ENCODE measurements at regions not wholly inside any gene's neighbourhood (a gene's known extent, or its start where the extent isn't known, plus 50 kb on each side); places are given as distances from the start of the nearest gene placed in this dataset.
"Not testable (repeated sequence)": the region's sequence is repeated elsewhere in the genome, so short reads cannot be mapped to it uniquely, and the experiment has no call there.

DNA sequence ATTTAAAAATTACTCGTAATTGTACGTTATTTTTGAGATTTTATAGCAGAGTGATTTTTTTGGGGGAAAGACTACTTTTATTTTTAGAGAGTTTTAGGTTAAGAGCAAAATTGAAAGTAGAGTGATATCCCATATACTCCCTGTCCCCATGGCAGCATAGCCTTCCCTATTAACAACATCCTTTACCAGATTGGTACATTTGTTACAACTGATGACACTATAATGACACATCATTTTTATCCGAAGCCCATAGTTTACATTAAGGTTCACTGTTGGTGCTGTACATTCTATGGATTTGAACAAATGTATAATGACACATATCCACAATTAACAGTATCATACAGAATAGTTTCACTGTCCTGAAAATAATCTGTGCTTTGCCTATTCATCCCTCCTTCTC, 1126.4 kb upstream of the CITED2 start:
- peaks cover 3% of the 10 kb centered on the region for H3K9me3 Mint-ChIP-seq (ENCODE audit: unreplicated experiment)
- no peak overlapping the region for H3K27ac Mint-ChIP-seq (ENCODE audit: unreplicated experiment)
- no peak overlapping the region for H3K4me3 Mint-ChIP-seq (ENCODE audit: unreplicated experiment)
- no peak for DNase-seq
- TF ChIP-seq, protein P1, sequence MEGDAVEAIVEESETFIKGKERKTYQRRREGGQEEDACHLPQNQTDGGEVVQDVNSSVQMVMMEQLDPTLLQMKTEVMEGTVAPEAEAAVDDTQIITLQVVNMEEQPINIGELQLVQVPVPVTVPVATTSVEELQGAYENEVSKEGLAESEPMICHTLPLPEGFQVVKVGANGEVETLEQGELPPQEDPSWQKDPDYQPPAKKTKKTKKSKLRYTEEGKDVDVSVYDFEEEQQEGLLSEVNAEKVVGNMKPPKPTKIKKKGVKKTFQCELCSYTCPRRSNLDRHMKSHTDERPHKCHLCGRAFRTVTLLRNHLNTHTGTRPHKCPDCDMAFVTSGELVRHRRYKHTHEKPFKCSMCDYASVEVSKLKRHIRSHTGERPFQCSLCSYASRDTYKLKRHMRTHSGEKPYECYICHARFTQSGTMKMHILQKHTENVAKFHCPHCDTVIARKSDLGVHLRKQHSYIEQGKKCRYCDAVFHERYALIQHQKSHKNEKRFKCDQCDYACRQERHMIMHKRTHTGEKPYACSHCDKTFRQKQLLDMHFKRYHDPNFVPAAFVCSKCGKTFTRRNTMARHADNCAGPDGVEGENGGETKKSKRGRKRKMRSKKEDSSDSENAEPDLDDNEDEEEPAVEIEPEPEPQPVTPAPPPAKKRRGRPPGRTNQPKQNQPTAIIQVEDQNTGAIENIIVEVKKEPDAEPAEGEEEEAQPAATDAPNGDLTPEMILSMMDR (IDR thresholded peaks at IDR 0.05; ENCODE audit: partially characterized antibody, unreplicated experiment), result no peak
- H3K27me3 Mint-ChIP-seq (ENCODE audit: unreplicated experiment), result no peaks in the 10 kb centered on the region
- H3K36me3 Mint-ChIP-seq (ENCODE audit: unreplicated experiment), result no peaks in the 10 kb centered on the region
- H3K4me1 Mint-ChIP-seq (ENCODE audit: low read depth, unreplicated experiment), result no peaks in the 10 kb centered on the region

DNA sequence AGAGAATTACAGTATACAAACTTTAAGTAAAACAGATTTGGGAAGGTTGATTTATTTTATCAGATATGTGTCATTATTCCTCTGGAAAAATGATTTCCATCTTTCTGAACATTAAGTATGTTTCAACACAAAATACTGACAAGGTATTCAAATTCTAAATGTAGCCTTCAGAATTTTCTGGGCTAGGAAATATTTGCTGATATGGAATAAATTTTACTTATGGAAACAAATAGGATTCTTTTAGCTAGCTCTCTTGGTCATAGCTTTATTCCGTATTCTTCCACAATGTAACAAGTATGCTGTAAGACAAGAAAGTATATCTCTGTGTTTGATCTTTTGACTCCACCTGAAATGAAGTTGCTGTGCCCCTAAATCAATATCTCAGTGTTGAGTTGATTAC, 1125.2 kb upstream of the CITED2 start:
- no peaks in the 10 kb centered on the region for H3K9me3 Mint-ChIP-seq (ENCODE audit: unreplicated experiment)
- TF ChIP-seq, protein P1 (IDR thresholded peaks at IDR 0.05; ENCODE audit: partially characterized antibody, unreplicated experiment), result no peak
- no peak overlapping the region for H3K27ac Mint-ChIP-seq (ENCODE audit: unreplicated experiment)

DNA sequence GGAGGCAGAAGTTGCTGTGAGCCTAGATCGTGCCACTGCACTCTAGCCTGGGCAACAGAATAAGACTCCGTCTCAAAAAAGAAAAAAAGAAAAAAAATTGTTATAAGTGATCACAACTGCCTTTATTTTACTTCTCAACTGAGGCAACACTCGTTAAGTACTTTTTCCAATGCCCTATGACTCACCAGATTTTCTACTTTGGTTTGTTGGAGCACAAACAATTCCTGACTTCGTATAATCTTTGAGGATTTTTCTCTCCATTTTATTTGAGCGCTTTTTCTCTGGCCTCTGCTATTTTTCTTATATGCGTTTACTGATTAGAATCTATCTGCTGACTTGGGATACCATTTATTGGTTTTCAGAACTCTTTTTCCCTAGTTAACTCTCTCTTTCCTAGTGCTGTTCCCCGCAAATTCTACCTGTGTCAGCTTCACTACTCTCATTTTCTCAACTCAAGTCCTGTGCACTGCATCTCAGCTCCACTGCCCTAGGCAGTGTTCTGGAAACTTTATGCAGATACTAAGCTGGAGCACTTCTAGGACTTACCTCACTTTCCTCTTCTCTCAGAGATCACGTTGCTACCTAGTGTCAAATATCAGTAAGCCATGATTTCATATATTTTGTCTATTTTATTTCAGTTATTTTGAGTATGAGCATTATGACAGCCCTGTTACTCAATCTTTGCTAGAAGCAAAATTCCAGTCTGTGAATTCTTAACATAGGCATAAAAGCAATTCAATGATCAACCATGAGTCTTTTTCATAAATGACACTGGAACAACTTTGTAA, 1120.1 kb upstream of the CITED2 start:
- TF ChIP-seq, protein P1 (IDR thresholded peaks at IDR 0.05; ENCODE audit: partially characterized antibody, unreplicated experiment), result no peak
- DNase-seq, result no peak
- H3K27me3 Mint-ChIP-seq (ENCODE audit: unreplicated experiment), result no peaks in the 10 kb centered on the region
- H3K9me3 Mint-ChIP-seq (ENCODE audit: unreplicated experiment), result no peaks in the 10 kb centered on the region
- no peak overlapping the region for H3K4me3 Mint-ChIP-seq (ENCODE audit: unreplicated experiment)
- H3K36me3 Mint-ChIP-seq (ENCODE audit: unreplicated experiment), result no peaks in the 10 kb centered on the region
- no peak overlapping the region for H3K27ac Mint-ChIP-seq (ENCODE audit: unreplicated experiment)
- no peaks in the 10 kb centered on the region for H3K4me1 Mint-ChIP-seq (ENCODE audit: low read depth, unreplicated experiment)

More for the DNA sequence above, 1125.2 kb upstream of the CITED2 start:
- DNase-seq, result no peak
- Mint-ChIP-seq H3K4me1 (ENCODE audit: low read depth, unreplicated experiment) (no peaks in the 10 kb centered on the region), H3K36me3 (ENCODE audit: unreplicated experiment) (no peaks in the 10 kb centered on the region), H3K4me3 (ENCODE audit: unreplicated experiment) (no peak overlapping the region), H3K27me3 (ENCODE audit: unreplicated experiment) (no peaks in the 10 kb centered on the region)

DNA sequence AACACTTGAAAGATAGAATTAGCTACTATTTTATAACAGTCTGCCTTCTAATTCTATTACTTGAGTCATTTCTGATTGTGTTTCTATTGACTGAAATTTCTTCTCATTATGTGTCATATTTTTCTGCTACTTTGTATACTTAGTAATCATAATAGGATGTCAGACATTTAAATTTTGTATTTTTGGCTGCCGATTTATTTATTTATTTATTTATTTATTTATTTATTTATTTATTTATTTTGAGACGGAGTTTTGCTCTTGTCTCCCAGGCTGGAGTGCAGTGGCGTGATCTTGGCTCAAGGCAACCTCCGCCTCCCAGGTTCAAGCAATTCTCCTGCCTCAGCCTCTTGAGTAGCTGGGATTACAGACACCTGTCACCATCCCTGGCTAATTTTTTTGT, 1119.0 kb upstream of the CITED2 start:
- H3K36me3 Mint-ChIP-seq (ENCODE audit: unreplicated experiment); H3K27ac Mint-ChIP-seq (ENCODE audit: unreplicated experiment); H3K4me3 Mint-ChIP-seq (ENCODE audit: unreplicated experiment); H3K4me1 Mint-ChIP-seq (ENCODE audit: low read depth, unreplicated experiment); H3K27me3 Mint-ChIP-seq (ENCODE audit: unreplicated experiment); H3K9me3 Mint-ChIP-seq (ENCODE audit: unreplicated experiment); DNase-seq: not testable (repeated sequence)

DNA sequence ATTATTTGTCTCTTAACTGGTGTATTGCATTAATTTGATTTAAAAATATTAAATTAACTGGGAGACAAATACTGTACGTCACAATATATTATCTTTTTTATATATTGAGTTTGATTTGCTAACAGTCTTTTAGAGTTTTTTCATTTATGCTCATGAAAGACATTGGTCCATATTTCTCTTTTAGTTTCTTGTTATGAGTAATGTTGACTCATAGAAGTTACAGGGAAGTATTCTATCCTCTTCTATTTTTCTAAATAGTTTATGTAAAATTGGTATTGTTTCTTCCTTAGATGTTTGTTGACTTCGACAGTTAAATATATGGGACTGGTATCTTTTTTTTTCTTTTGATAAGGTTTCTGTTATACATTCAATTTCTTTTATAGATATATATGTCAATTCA, 1115.6 kb upstream of the CITED2 start:
- TF ChIP-seq, protein P1 (IDR thresholded peaks at IDR 0.05; ENCODE audit: partially characterized antibody, unreplicated experiment), result no peak
- Mint-ChIP-seq H3K36me3 (ENCODE audit: unreplicated experiment) (no peaks in the 10 kb centered on the region), H3K9me3 (ENCODE audit: unreplicated experiment) (peaks cover 2% of the 10 kb centered on the region), H3K27me3 (ENCODE audit: unreplicated experiment) (peaks cover 2% of the 10 kb centered on the region), H3K4me3 (ENCODE audit: unreplicated experiment) (no peak overlapping the region), H3K27ac (ENCODE audit: unreplicated experiment) (no peak overlapping the region), H3K4me1 (ENCODE audit: low read depth, unreplicated experiment) (no peaks in the 10 kb centered on the region)
- DNase-seq, result no peak

All from glutamatergic neuron (in vitro differentiated cells).